Endothelial cell of umbilical vein (primary cell): ENCODE measurements at regions not wholly inside any gene's neighbourhood (a gene's known extent, or its start where the extent isn't known, plus 50 kb on each side); places are given as distances from the start of the nearest gene placed in this dataset.

ENCODE experiments used
- BruUV-seq: library from RNA; stranded (reverse); fragments of 400-500 nt; replicated peaks from 2 replicates; lab custom pipeline; 2021; lab: Mats Ljungman, UMichigan
- CTCF ChIA-PET: fragments of 300-600, 350-600 bp; sonication (Branson Sonifier 250); formaldehyde crosslinking; loops from one replicate; lab custom pipeline; 2021; ENCODE audit warnings: antibody characterized with exemption, inconsistent platforms; lab: Charles Lee
- POLR2A ChIA-PET: fragments of 300-600, 350-600 bp; sonication (Branson Sonifier 250); formaldehyde crosslinking; loops from one replicate; lab custom pipeline; 2021; ENCODE audit warnings: antibody characterized with exemption, inconsistent platforms; lab: Charles Lee
- DNase-seq: peaks from one replicate; pipeline ENCODE4 v3.0.0-alpha.2; 2011; ENCODE audit warnings: low read depth, low spot score
- FAIRE-seq: peaks from 2 replicates; lab custom pipeline; 2011; peaks lifted over from hg19 to GRCh38; lab: Jason Lieb, UNC
- H2AFZ ChIP-seq: 2 replicates; pipeline ENCODE4 v1.6.0; 2012; ENCODE audit warnings: low read depth, low read length, control low read depth, inconsistent platforms
- H3K27ac ChIP-seq: 2 replicates; pipeline ENCODE4 v1.5.1; 2011; ENCODE audit warnings: low read depth, mild to moderate bottlenecking, control low read depth, low read length, moderate library complexity; ENCODE audit not compliant: insufficient read depth
- H3K27me3 ChIP-seq, 2 experiments: 2 replicates each; pipeline versions ENCODE4 v1.6.0 to v1.6.1; 2011; ENCODE audit warnings: low read length in 2 of 2, mixed read lengths in 1 of 2; ENCODE audit not compliant: control insufficient read depth in 2 of 2, insufficient read depth in 2 of 2
- H3K36me3 ChIP-seq, 2 experiments: 2 replicates in 1 of 2; 3 replicates in 1 of 2; pipeline ENCODE4 v1.5.1; 2011; ENCODE audit warnings: low read length in 2 of 2, mild to moderate bottlenecking in 1 of 2, moderate library complexity in 1 of 2; ENCODE audit not compliant: control insufficient read depth in 2 of 2, insufficient read depth in 2 of 2; ENCODE audit errors: extremely low read depth in 1 of 2
- H3K4me1 ChIP-seq: 3 replicates; pipeline ENCODE4 v1.5.1; 2011; ENCODE audit warnings: mild to moderate bottlenecking, low read length; ENCODE audit not compliant: control insufficient read depth, insufficient read depth; ENCODE audit errors: extremely low read depth
- H3K4me2 ChIP-seq: 2 replicates; pipeline ENCODE4 v1.6.1; 2011; ENCODE audit warnings: low read length, control low read depth, mixed read lengths; ENCODE audit not compliant: insufficient read depth
- H3K4me3 ChIP-seq, 3 experiments: fragments of 200-600 bp in 1 of 3; sonication (generic), shearing (Covaris generic) in 1 of 3; replicated peaks in 1 of 3; 2 replicates each; pipeline ENCODE4 v1.5.1; 2011 to 2016; ENCODE audit warnings: control low read depth in 3 of 3, low read length in 3 of 3, mild to moderate bottlenecking in 2 of 3, inconsistent platforms in 1 of 3, low read depth in 1 of 3, moderate library complexity in 1 of 3; ENCODE audit not compliant: insufficient read depth in 1 of 3
- H3K79me2 ChIP-seq: 2 replicates; pipeline ENCODE4 v1.6.0; 2012; ENCODE audit warnings: low read length, inconsistent platforms; ENCODE audit not compliant: control insufficient read depth, insufficient read depth
- H3K9ac ChIP-seq: replicated peaks from 2 replicates; pipeline ENCODE3; 2011; ENCODE audit warnings: low read length, control low read depth; ENCODE audit not compliant: insufficient read depth; ENCODE audit errors: extremely low read depth
- H3K9me1 ChIP-seq: replicated peaks from 3 replicates; pipeline ENCODE4 v1.6.0; 2011; ENCODE audit warnings: mild to moderate bottlenecking, low read length; ENCODE audit not compliant: control insufficient read depth, insufficient read depth; ENCODE audit errors: extremely low read depth
- H3K9me3 ChIP-seq: replicated peaks from 2 replicates; pipeline ENCODE4 v1.5.1; 2012; ENCODE audit warnings: low read length, inconsistent platforms; ENCODE audit not compliant: control insufficient read depth, insufficient read depth
- H4K20me1 ChIP-seq: replicated peaks from 2 replicates; pipeline ENCODE3; 2011; ENCODE audit warnings: mild to moderate bottlenecking, low read length; ENCODE audit not compliant: control insufficient read depth, insufficient read depth; ENCODE audit errors: extremely low read depth
- CTCF ChIP-seq, 2 donors: IDR thresholded peaks; 1 replicate in 1 of 2; 2 replicates in 1 of 2; pipeline ENCODE4 v1.5.1; 2011; ENCODE audit warnings: low read length in 2 of 2, mild to moderate bottlenecking in 2 of 2, moderate library complexity in 2 of 2, control low read depth in 1 of 2, inconsistent platforms in 1 of 2, low read depth in 1 of 2; ENCODE audit not compliant: insufficient read depth in 1 of 2; ENCODE audit errors: extremely low read depth in 1 of 2
- EZH2 ChIP-seq: IDR thresholded peaks from 2 replicates; pipeline ENCODE4 v1.6.1; 2012; ENCODE audit warnings: borderline replicate concordance, low read depth, mild to moderate bottlenecking, moderate library complexity, low read length, inconsistent platforms; ENCODE audit not compliant: severe bottlenecking
- FOS ChIP-seq: IDR thresholded peaks from 2 replicates; pipeline ENCODE4 v1.6.1; 2011; ENCODE audit warnings: mild to moderate bottlenecking, low read length, moderate library complexity, borderline replicate concordance; ENCODE audit not compliant: insufficient read depth
- GATA2 ChIP-seq: IDR thresholded peaks from 2 replicates; pipeline ENCODE4 v1.7.0; 2011; ENCODE audit warnings: low read depth, mild to moderate bottlenecking, moderate library complexity, mixed read lengths, low read length; ENCODE audit not compliant: insufficient read length, insufficient read depth
- JUN ChIP-seq: IDR thresholded peaks from 2 replicates; pipeline ENCODE4 v1.6.1; 2011; ENCODE audit warnings: borderline replicate concordance, low read depth; ENCODE audit not compliant: insufficient read length, insufficient read depth
- MYC ChIP-seq: IDR thresholded peaks from one replicate; pipeline ENCODE4 v1.6.1; 2011; ENCODE audit warnings: mild to moderate bottlenecking, low read depth, low read length
- POLR2A ChIP-seq: IDR thresholded peaks from 2 replicates; pipeline ENCODE4 v1.6.1; 2012; ENCODE audit warnings: low read depth, mild to moderate bottlenecking, control low read depth, low read length
- dilution Hi-C: fragments of 300-500 bp; cut with MboI; formaldehyde crosslinking; loops from one replicate; pipeline ENCODE4 v1.15.0; 2019; ENCODE audit warnings: low sequenced_read_pairs; ENCODE audit not compliant: extremely low pct_ligation_motif_present
- intact Hi-C: fragments of 100-400 bp; cut with micrococcal nuclease; formaldehyde crosslinking; loops from one replicate; pipeline ENCODE4 v1.10.0; 2022
- TF ChIP-seq, protein P1 (sequence below): IDR thresholded peaks from 2 replicates; pipeline ENCODE4 v1.6.1; 2011; ENCODE audit not compliant: insufficient read depth, insufficient read length

GRCh38 chr13:106061781-106062180 is 473.7 kb downstream of the EFNB2 start:
- Histone ChIP-seq H3K4me2 (no peak overlapping the region), H3K79me2 (no peaks in the 10 kb centered on the region), H2AFZ (no peak overlapping the region), H3K27me3 (peaks cover 0 to 1% of the 10 kb centered on the region in 2 experiments), H3K27ac (no peak overlapping the region), H3K4me3 (no peak overlapping the region), H3K4me1 (no peaks in the 10 kb centered on the region), H3K36me3 (no peaks in the 10 kb centered on the region), H3K9me1 (no peaks in the 10 kb centered on the region), H4K20me1 (no peaks in the 10 kb centered on the region), H3K9ac (no peak overlapping the region), H3K9me3 (no peaks in the 10 kb centered on the region)
- BruUV-seq = no TSS peak
- DNase-seq = no peak
- FAIRE-seq = no peak
- TF ChIP-seq POLR2A = no peak
- no peak for TF ChIP-seq MYC
- no peak for TF ChIP-seq JUN
- TF ChIP-seq FOS = no peak
- TF ChIP-seq, protein P1, sequence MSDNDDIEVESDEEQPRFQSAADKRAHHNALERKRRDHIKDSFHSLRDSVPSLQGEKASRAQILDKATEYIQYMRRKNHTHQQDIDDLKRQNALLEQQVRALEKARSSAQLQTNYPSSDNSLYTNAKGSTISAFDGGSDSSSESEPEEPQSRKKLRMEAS = no peak
- TF ChIP-seq CTCF (IDR thresholded peaks at IDR 0.05; ENCODE audit: extremely low read depth in 1 of 2, insufficient read depth in 1 of 2, low read depth in 1 of 2, low read length in 2 of 2) = no peak
- TF ChIP-seq EZH2 = no peak
- TF ChIP-seq GATA2 = no peak
- ChIA-PET CTCF (no interaction called here), POLR2A (no interaction called here)
- dilution Hi-C loops (no loop called here), intact Hi-C loops (no loop called here)
